ENCODE measurements at regions not wholly inside any gene's neighbourhood (a gene's known extent, or its start where the extent isn't known, plus 50 kb on each side); places are given as distances from the start of the nearest gene placed in this dataset.

GRCh38 chr10:14391342-14391741 is 60.6 kb upstream of the FRMD4A start:
- no peak for DNase-seq
- Histone ChIP-seq H3K4me3 (ENCODE audit: low read length in 2 of 2) (no peak overlapping the region), H3K27ac (ENCODE audit: low read depth, low read length) (no peak overlapping the region), H3K4me1 (ENCODE audit: insufficient read depth, low read length) (peaks cover 17% of the 10 kb centered on the region), H3K36me3 (ENCODE audit: insufficient read depth, low read length) (no peaks in the 10 kb centered on the region), H3K9me3 (ENCODE audit: control insufficient read depth in 1 of 2, low read length in 2 of 2) (no peaks in the 10 kb centered on the region), H3K27me3 (ENCODE audit: insufficient read depth, low read length) (no peaks in the 10 kb centered on the region)
- H3K4me1 Mint-ChIP-seq, result peaks cover 18 to 21% (median 21%) of the 10 kb centered on the region in 4 donors
- CTCF ChIA-PET (ENCODE audit: partially characterized antibody), result no interaction called here
- H3K27me3 Mint-ChIP-seq, result peaks cover 4 to 5% of the 10 kb centered on the region in 2 donors
- H3K36me3 Mint-ChIP-seq, result peaks cover 0 to 3% of the 10 kb centered on the region in 2 donors
- intact Hi-C loops (cut with micrococcal nuclease), result no loop called here
- H3K4me3 Mint-ChIP-seq, result no peak overlapping the region
- POLR2A ChIA-PET (ENCODE audit: partially characterized antibody), result interaction anchor here (1.0 kb wide), 1 partner anchor 18 kb away, joined by 3 read pairs; no protein-coding TSS in a partner anchor
- H3K9me3 Mint-ChIP-seq, result peaks cover 0 to 6% (median 4%) of the 10 kb centered on the region in 8 donors
- H3K27ac Mint-ChIP-seq, result no peak overlapping the region

GRCh38 chr10:14389981-14390590 is 59.4 kb upstream of the FRMD4A start:
- peak in 4 of 5 donors; percentile 23 to 66 (median 33) for DNase-seq
- intact Hi-C loops (cut with micrococcal nuclease), result no loop called here

GRCh38 chr10:14385596-14386593 is 55.2 kb upstream of the FRMD4A start:
- no peaks in the 10 kb centered on the region for H3K9me3 ChIP-seq (ENCODE audit: control insufficient read depth in 1 of 2, low read length in 2 of 2)
- H3K36me3 ChIP-seq (ENCODE audit: insufficient read depth, low read length), result no peaks in the 10 kb centered on the region
- H3K4me3 ChIP-seq (ENCODE audit: low read length in 2 of 2), result no peak overlapping the region
- DNase-seq, result no peak
- no peak overlapping the region for H3K4me3 Mint-ChIP-seq
- ChIA-PET POLR2A (ENCODE audit: partially characterized antibody) (no interaction called here), CTCF (ENCODE audit: partially characterized antibody) (interaction anchor here (1.0 to 1.3 kb wide), 3 partner anchors 9 to 437 kb away, joined by 3 read pairs; no protein-coding TSS in a partner anchor)
- H3K27me3 Mint-ChIP-seq, result peaks cover 7 to 13% of the 10 kb centered on the region in 2 donors
- peaks cover 29% of the 10 kb centered on the region for H3K4me1 ChIP-seq (ENCODE audit: insufficient read depth, low read length)
- H3K27me3 ChIP-seq (ENCODE audit: insufficient read depth, low read length), result no peaks in the 10 kb centered on the region
- intact Hi-C loops (cut with micrococcal nuclease), result no loop called here
- H3K4me1 Mint-ChIP-seq, result peaks cover 33 to 45% (median 38%) of the 10 kb centered on the region in 4 donors
- peaks cover 0 to 4% (median 0%) of the 10 kb centered on the region in 8 donors for H3K9me3 Mint-ChIP-seq
- no peak overlapping the region for H3K27ac Mint-ChIP-seq
- H3K27ac ChIP-seq (ENCODE audit: low read depth, low read length), result no peak overlapping the region
- peaks cover 0 to 3% of the 10 kb centered on the region in 2 donors for H3K36me3 Mint-ChIP-seq

More at GRCh38 chr10:14389981-14390590, 59.4 kb upstream of the FRMD4A start:
- H3K4me1 ChIP-seq (ENCODE audit: insufficient read depth, low read length), result peaks cover 17% of the 10 kb centered on the region
- no peak overlapping the region for H3K27ac ChIP-seq (ENCODE audit: low read depth, low read length)
- peak overlapping the region in 6 of 8 donors; percentile 17 to 63 (median 49) for H3K4me3 Mint-ChIP-seq
- H3K4me3 ChIP-seq (ENCODE audit: low read length in 2 of 2), result no peak overlapping the region
- no peaks in the 10 kb centered on the region for H3K27me3 ChIP-seq (ENCODE audit: insufficient read depth, low read length)
- H3K9me3 ChIP-seq (ENCODE audit: control insufficient read depth in 1 of 2, low read length in 2 of 2), result no peaks in the 10 kb centered on the region
- peaks cover 0 to 3% of the 10 kb centered on the region in 2 donors for H3K36me3 Mint-ChIP-seq
- peaks cover 0 to 6% (median 4%) of the 10 kb centered on the region in 8 donors for H3K9me3 Mint-ChIP-seq
- CTCF ChIA-PET (ENCODE audit: partially characterized antibody), result no interaction called here
- H3K27me3 Mint-ChIP-seq, result peaks cover 4% of the 10 kb centered on the region in 2 donors
- POLR2A ChIA-PET (ENCODE audit: partially characterized antibody), result no interaction called here
- no peaks in the 10 kb centered on the region for H3K36me3 ChIP-seq (ENCODE audit: insufficient read depth, low read length)
- peak overlapping the region in 2 of 7 donors; percentile 54 to 71 for H3K27ac Mint-ChIP-seq
- peaks cover 23 to 28% (median 25%) of the 10 kb centered on the region in 4 donors for H3K4me1 Mint-ChIP-seq

GRCh38 chr10:14384915-14385314 is 54.2 kb upstream of the FRMD4A start:
- Mint-ChIP-seq H3K4me1 (peaks cover 23 to 36% (median 28%) of the 10 kb centered on the region in 4 donors), H3K27ac (no peak overlapping the region), H3K27me3 (peaks cover 7 to 13% of the 10 kb centered on the region in 2 donors), H3K36me3 (peaks cover 0 to 3% of the 10 kb centered on the region in 2 donors), H3K9me3 (peaks cover 0 to 4% (median 0%) of the 10 kb centered on the region in 8 donors), H3K4me3 (no peak overlapping the region)
- Histone ChIP-seq H3K4me1 (ENCODE audit: insufficient read depth, low read length) (peaks cover 19% of the 10 kb centered on the region), H3K9me3 (ENCODE audit: control insufficient read depth in 1 of 2, low read length in 2 of 2) (no peaks in the 10 kb centered on the region), H3K36me3 (ENCODE audit: insufficient read depth, low read length) (no peaks in the 10 kb centered on the region), H3K27me3 (ENCODE audit: insufficient read depth, low read length) (no peaks in the 10 kb centered on the region), H3K4me3 (ENCODE audit: low read length in 2 of 2) (no peak overlapping the region), H3K27ac (ENCODE audit: low read depth, low read length) (no peak overlapping the region)
- POLR2A ChIA-PET (ENCODE audit: partially characterized antibody), result no interaction called here
- intact Hi-C loops (cut with micrococcal nuclease), result no loop called here
- DNase-seq, result no peak
- CTCF ChIA-PET (ENCODE audit: partially characterized antibody), result interaction anchor here (1.1 to 1.3 kb wide), 2 partner anchors 12 to 438 kb away, joined by 3 read pairs; no protein-coding TSS in a partner anchor

- H3K36me3 Mint-ChIP-seq, result peaks cover 0 to 3% of the 10 kb centered on the region in 2 donors
- peaks cover 12% of the 10 kb centered on the region for H3K4me1 ChIP-seq (ENCODE audit: insufficient read depth, low read length)
- ChIA-PET CTCF (ENCODE audit: partially characterized antibody) (interaction anchor here (1.3 kb wide), 1 partner anchor 439 kb away, joined by 3 read pairs; no protein-coding TSS in a partner anchor), POLR2A (ENCODE audit: partially characterized antibody) (no interaction called here)
- H3K27ac ChIP-seq (ENCODE audit: low read depth, low read length), result no peak overlapping the region
- no peak overlapping the region for H3K27ac Mint-ChIP-seq
- H3K9me3 ChIP-seq (ENCODE audit: control insufficient read depth in 1 of 2, low read length in 2 of 2), result no peaks in the 10 kb centered on the region
- H3K27me3 Mint-ChIP-seq, result peaks cover 7 to 15% of the 10 kb centered on the region in 2 donors
- no peaks in the 10 kb centered on the region for H3K27me3 ChIP-seq (ENCODE audit: insufficient read depth, low read length)
- DNase-seq, result no peak
- no peak overlapping the region for H3K4me3 Mint-ChIP-seq
- H3K4me1 Mint-ChIP-seq, result peaks cover 18 to 31% (median 23%) of the 10 kb centered on the region in 4 donors
- no peak overlapping the region for H3K4me3 ChIP-seq (ENCODE audit: low read length in 2 of 2)
- peaks cover 0 to 2% (median 0%) of the 10 kb centered on the region in 8 donors for H3K9me3 Mint-ChIP-seq
- intact Hi-C loops (cut with micrococcal nuclease), result no loop called here
- H3K36me3 ChIP-seq (ENCODE audit: insufficient read depth, low read length), result no peaks in the 10 kb centered on the region
These were observed 53.5 kb upstream of the FRMD4A start for GRCh38 chr10:14384116-14384730.

GRCh38 chr10:14383266-14383665 is 52.5 kb upstream of the FRMD4A start:
- no peak for DNase-seq
- no peaks in the 10 kb centered on the region for H3K9me3 ChIP-seq (ENCODE audit: control insufficient read depth in 1 of 2, low read length in 2 of 2)
- H3K4me1 Mint-ChIP-seq, result peaks cover 17 to 28% (median 20%) of the 10 kb centered on the region in 4 donors
- CTCF ChIA-PET (ENCODE audit: partially characterized antibody), result no interaction called here
- H3K9me3 Mint-ChIP-seq, result no peaks in the 10 kb centered on the region
- intact Hi-C loops (cut with micrococcal nuclease), result no loop called here
- peaks cover 5 to 19% of the 10 kb centered on the region in 2 donors for H3K27me3 Mint-ChIP-seq
- POLR2A ChIA-PET (ENCODE audit: partially characterized antibody), result no interaction called here
- H3K27me3 ChIP-seq (ENCODE audit: insufficient read depth, low read length), result no peaks in the 10 kb centered on the region
- no peak overlapping the region for H3K4me3 ChIP-seq (ENCODE audit: low read length in 2 of 2)
- H3K27ac Mint-ChIP-seq, result no peak overlapping the region
- no peak overlapping the region for H3K4me3 Mint-ChIP-seq
- H3K27ac ChIP-seq (ENCODE audit: low read depth, low read length), result no peak overlapping the region
- H3K36me3 Mint-ChIP-seq, result peaks cover 0 to 1% of the 10 kb centered on the region in 2 donors
- no peaks in the 10 kb centered on the region for H3K36me3 ChIP-seq (ENCODE audit: insufficient read depth, low read length)
- H3K4me1 ChIP-seq (ENCODE audit: insufficient read depth, low read length), result peaks cover 12% of the 10 kb centered on the region

Data from CD4-positive, alpha-beta memory T cell (primary cell).